SK-N-SH (cell line): ENCODE measurements at regions not wholly inside any gene's neighbourhood (a gene's known extent, or its start where the extent isn't known, plus 50 kb on each side); places are given as distances from the start of the nearest gene placed in this dataset.

Experiments used
- CTCF ChIA-PET: fragments of 300-600, 350-600 bp; formaldehyde crosslinking; extraction: SDS; loops from one replicate; lab custom pipeline; 2021; lab: Yijun Ruan, JAX
- POLR2A ChIA-PET: fragments of 350-600 bp; sonication (Branson Sonifier 250); formaldehyde crosslinking; extraction: SDS; loops from one replicate; lab custom pipeline; 2020; ENCODE audit warnings: antibody characterized with exemption, inconsistent platforms; lab: Yijun Ruan, JAX
- DNase-seq: peaks from one replicate; pipeline ENCODE4 v3.0.0; 2012
- H2AFZ ChIP-seq: fragments of 200-600 bp; sonication (generic); 2 replicates; pipeline ENCODE4 v1.8.1; 2016; ENCODE audit warnings: antibody characterized with exemption, mild to moderate bottlenecking, low read depth
- H3F3A ChIP-seq: fragments of 200-600 bp; sonication (generic); replicated peaks from 2 replicates; pipeline ENCODE3; 2016; ENCODE audit warnings: antibody characterized with exemption, mild to moderate bottlenecking; ENCODE audit not compliant: insufficient read depth
- H3K27ac ChIP-seq, 2 experiments: fragments of 200-500 bp in 1 of 2; fragments of 200-600 bp in 1 of 2; sonication (Bioruptor generic) in 1 of 2; sonication (generic), shearing (Covaris generic) in 1 of 2; 2 replicates each; pipeline versions ENCODE4 v1.5.1 to v1.6.1; 2014 to 2016; ENCODE audit warnings: low read depth in 2 of 2, inconsistent platforms in 1 of 2, low read length in 1 of 2, mild to moderate bottlenecking in 1 of 2, mixed read lengths in 1 of 2
- H3K27me3 ChIP-seq: fragments of 200-600 bp; sonication (generic), shearing (Covaris generic); 2 replicates; pipeline ENCODE4 v1.6.1; 2016; ENCODE audit warnings: mixed run types; ENCODE audit not compliant: insufficient read depth
- H3K36me3 ChIP-seq, 2 experiments: fragments of 200-500 bp in 1 of 2; fragments of 200-600 bp in 1 of 2; sonication (Bioruptor generic) in 1 of 2; sonication (generic) in 1 of 2; replicated peaks in 1 of 2; 2 replicates each; pipeline versions ENCODE3 to v1.5.1; 2014 to 2016; ENCODE audit warnings: low read length in 1 of 2, mild to moderate bottlenecking in 1 of 2; ENCODE audit not compliant: insufficient read depth in 2 of 2, control insufficient read depth in 1 of 2
- H3K4me1 ChIP-seq, 2 experiments: fragments of 200-500 bp in 1 of 2; fragments of 200-600 bp in 1 of 2; sonication (Bioruptor generic) in 1 of 2; sonication (generic), shearing (Covaris generic) in 1 of 2; 2 replicates each; pipeline versions ENCODE4 v1.5.1 to v1.6.1; 2014 to 2016; ENCODE audit warnings: low read depth in 1 of 2, low read length in 1 of 2, mixed run types in 1 of 2; ENCODE audit not compliant: insufficient read depth in 2 of 2, control insufficient read depth in 1 of 2
- H3K4me2 ChIP-seq: fragments of 200-600 bp; sonication (generic), shearing (Covaris generic); 2 replicates; pipeline ENCODE4 v1.6.1; 2017; ENCODE audit warnings: mixed run types
- H3K4me3 ChIP-seq, 2 experiments: fragments of 200-500 bp in 1 of 2; fragments of 200-600 bp in 1 of 2; sonication (Bioruptor generic) in 1 of 2; sonication (generic), shearing (Covaris generic) in 1 of 2; 2 replicates each; pipeline versions ENCODE4 v1.5.1 to v1.8.1; 2014 to 2016; ENCODE audit warnings: low read depth in 2 of 2, inconsistent platforms in 1 of 2, low read length in 1 of 2, mild to moderate bottlenecking in 1 of 2, mixed read lengths in 1 of 2, moderate library complexity in 1 of 2
- H3K79me2 ChIP-seq: fragments of 200-600 bp; sonication (generic); 2 replicates; pipeline ENCODE4 v1.8.1; 2017; ENCODE audit warnings: mild to moderate bottlenecking; ENCODE audit not compliant: insufficient read depth
- H3K9ac ChIP-seq: fragments of 200-600 bp; sonication (generic); 2 replicates; pipeline ENCODE4 v1.6.1; 2017; ENCODE audit warnings: mixed run types
- H3K9me2 ChIP-seq: fragments of 200-600 bp; sonication (generic); 2 replicates; pipeline ENCODE4 v1.6.1; 2017; ENCODE audit warnings: mixed run types
- H3K9me3 ChIP-seq: fragments of 200-600 bp; sonication (generic); 2 replicates; pipeline ENCODE4 v1.6.1; 2017; ENCODE audit warnings: mixed run types, mild to moderate bottlenecking, moderate library complexity
- H4K20me1 ChIP-seq: fragments of 200-600 bp; sonication (generic); 2 replicates; pipeline ENCODE4 v1.6.1; 2017; ENCODE audit warnings: mild to moderate bottlenecking, mixed run types; ENCODE audit not compliant: insufficient read depth
- CHD2 ChIP-seq: fragments of 150-350 bp; IDR thresholded peaks from 2 replicates; pipeline ENCODE4 v1.6.1; 2018; ENCODE audit warnings: low read length; ENCODE audit not compliant: partially characterized antibody
- ELF1 ChIP-seq: IDR thresholded peaks from 2 replicates; pipeline ENCODE4 v1.4.0; 2012
- EP300 ChIP-seq, 2 experiments: IDR thresholded peaks; 2 replicates each; pipeline versions ENCODE4 v1.4.0 to v1.6.1; 2012; ENCODE audit warnings: borderline replicate concordance in 1 of 2, low read depth in 1 of 2, low read length in 1 of 2
- EZH2phosphoT487 ChIP-seq: fragments of 200-600 bp; sonication (generic); IDR thresholded peaks from 2 replicates; pipeline ENCODE4 v1.6.1; 2017; ENCODE audit warnings: low read depth, mixed run types, mild to moderate bottlenecking, antibody characterized with exemption, moderate library complexity, borderline replicate concordance
- FOSL2 ChIP-seq: IDR thresholded peaks from 2 replicates; pipeline ENCODE4 v1.4.0; 2012; ENCODE audit warnings: low read depth, mild to moderate bottlenecking, moderate library complexity, borderline replicate concordance
- GATA2 ChIP-seq: sonication (generic); formaldehyde crosslinking; IDR thresholded peaks from 2 replicates; pipeline ENCODE4 v1.5.0; 2020; ENCODE audit warnings: mild to moderate bottlenecking, missing genetic modification reagents
- JUND ChIP-seq: IDR thresholded peaks from 2 replicates; pipeline ENCODE4 v1.4.0; 2012
- NFIC ChIP-seq: IDR thresholded peaks from 2 replicates; pipeline ENCODE4 v1.4.0; 2012; ENCODE audit warnings: borderline replicate concordance
- RXRA ChIP-seq: IDR thresholded peaks from 2 replicates; pipeline ENCODE4 v1.4.0; 2012; ENCODE audit warnings: low read depth, mild to moderate bottlenecking, borderline replicate concordance
- SIN3A ChIP-seq: IDR thresholded peaks from 2 replicates; pipeline ENCODE4 v1.6.1; 2012; ENCODE audit warnings: low read depth, mild to moderate bottlenecking, low read length, moderate library complexity, borderline replicate concordance
- SMC3 ChIP-seq: IDR thresholded peaks from 2 replicates; pipeline ENCODE4 v1.6.1; 2012; ENCODE audit warnings: low read depth, low read length, improper control_type of control experiment
- TAF1 ChIP-seq: IDR thresholded peaks from 2 replicates; pipeline ENCODE4 v1.6.1; 2012; ENCODE audit warnings: low read depth, mild to moderate bottlenecking, low read length, moderate library complexity, borderline replicate concordance
- TEAD4 ChIP-seq: IDR thresholded peaks from 2 replicates; pipeline ENCODE4 v1.4.0; 2012; ENCODE audit warnings: mild to moderate bottlenecking, borderline replicate concordance; ENCODE audit not compliant: insufficient read depth
- WGBS: methylation state at CpG from one replicate; pipeline ENCODE4 v1.1.6; 2017; ENCODE audit warnings: low lambda C conversion rate; 5-methylcytosine and 5-hydroxymethylcytosine counted together
- TF ChIP-seq, protein P1 (sequence below): IDR thresholded peaks from 2 replicates; pipeline ENCODE4 v1.4.0; 2012; ENCODE audit warnings: low read depth, borderline replicate concordance
- TF ChIP-seq, protein P2 (sequence below): IDR thresholded peaks from 2 replicates; pipeline ENCODE4 v1.4.0; 2012; ENCODE audit warnings: low read depth
- TF ChIP-seq, protein P3 (sequence below): IDR thresholded peaks from 2 replicates; pipeline ENCODE4 v1.4.0; 2012; ENCODE audit warnings: low read depth, borderline replicate concordance
- TF ChIP-seq, protein P4 (sequence below): IDR thresholded peaks from 2 replicates; pipeline ENCODE4 v1.6.1; 2012; ENCODE audit warnings: mild to moderate bottlenecking, low read depth, low read length, moderate library complexity

DNA sequence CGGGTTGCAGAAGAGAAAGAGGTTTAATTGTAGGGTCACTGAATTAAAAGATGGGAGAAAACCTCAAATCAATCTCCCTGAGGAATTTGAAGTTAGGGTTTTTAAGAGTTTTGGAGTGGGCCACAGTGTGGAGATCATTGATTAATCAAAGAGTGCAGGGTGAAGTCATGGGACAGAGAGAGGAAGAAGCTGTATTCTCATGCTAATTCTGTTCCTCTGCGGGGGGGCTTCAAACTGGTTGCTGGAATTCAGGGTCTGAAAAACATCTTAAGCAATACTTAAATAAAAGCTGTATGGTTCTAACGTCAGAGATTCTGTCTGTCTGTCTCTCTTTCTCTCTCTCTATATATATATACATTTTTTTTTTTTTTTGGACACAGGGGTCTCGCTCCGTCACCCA lies 169.8 kb upstream of the SPATS2L start:
- Histone ChIP-seq H3K27ac (no peak overlapping the region), H3K4me1 (no peaks in the 10 kb centered on the region; a peak in 1 of 4 replicates), H3K9ac (no peak overlapping the region), H3K4me2 (no peak overlapping the region), H3K36me3 (no peaks in the 10 kb centered on the region), H4K20me1 (no peaks in the 10 kb centered on the region), H3K27me3 (no peaks in the 10 kb centered on the region; the same call in 1 of the 2 replicates), H3F3A (peaks cover 3% of the 10 kb centered on the region), H3K9me2 (no peaks in the 10 kb centered on the region), H2AFZ (no peak overlapping the region), H3K4me3 (no peak overlapping the region), H3K79me2 (no peaks in the 10 kb centered on the region), H3K9me3 (no peaks in the 10 kb centered on the region)
- CTCF ChIA-PET: interaction anchor here (0.6 to 1.9 kb wide), 2 partner anchors 19 to 89 kb away, joined by 3 to 4 read pairs; no protein-coding TSS in a partner anchor
- 67% methylated on average over 5 of the region's 5 CpGs for WGBS
- TF ChIP-seq TAF1: no peak
- TF ChIP-seq, protein P1, sequence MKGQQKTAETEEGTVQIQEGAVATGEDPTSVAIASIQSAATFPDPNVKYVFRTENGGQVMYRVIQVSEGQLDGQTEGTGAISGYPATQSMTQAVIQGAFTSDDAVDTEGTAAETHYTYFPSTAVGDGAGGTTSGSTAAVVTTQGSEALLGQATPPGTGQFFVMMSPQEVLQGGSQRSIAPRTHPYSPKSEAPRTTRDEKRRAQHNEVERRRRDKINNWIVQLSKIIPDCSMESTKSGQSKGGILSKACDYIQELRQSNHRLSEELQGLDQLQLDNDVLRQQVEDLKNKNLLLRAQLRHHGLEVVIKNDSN: no peak
- TF ChIP-seq, protein P2, sequence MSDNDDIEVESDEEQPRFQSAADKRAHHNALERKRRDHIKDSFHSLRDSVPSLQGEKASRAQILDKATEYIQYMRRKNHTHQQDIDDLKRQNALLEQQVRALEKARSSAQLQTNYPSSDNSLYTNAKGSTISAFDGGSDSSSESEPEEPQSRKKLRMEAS: no peak
- no peak for TF ChIP-seq ELF1
- no peak for TF ChIP-seq FOSL2
- TF ChIP-seq, protein P3, sequence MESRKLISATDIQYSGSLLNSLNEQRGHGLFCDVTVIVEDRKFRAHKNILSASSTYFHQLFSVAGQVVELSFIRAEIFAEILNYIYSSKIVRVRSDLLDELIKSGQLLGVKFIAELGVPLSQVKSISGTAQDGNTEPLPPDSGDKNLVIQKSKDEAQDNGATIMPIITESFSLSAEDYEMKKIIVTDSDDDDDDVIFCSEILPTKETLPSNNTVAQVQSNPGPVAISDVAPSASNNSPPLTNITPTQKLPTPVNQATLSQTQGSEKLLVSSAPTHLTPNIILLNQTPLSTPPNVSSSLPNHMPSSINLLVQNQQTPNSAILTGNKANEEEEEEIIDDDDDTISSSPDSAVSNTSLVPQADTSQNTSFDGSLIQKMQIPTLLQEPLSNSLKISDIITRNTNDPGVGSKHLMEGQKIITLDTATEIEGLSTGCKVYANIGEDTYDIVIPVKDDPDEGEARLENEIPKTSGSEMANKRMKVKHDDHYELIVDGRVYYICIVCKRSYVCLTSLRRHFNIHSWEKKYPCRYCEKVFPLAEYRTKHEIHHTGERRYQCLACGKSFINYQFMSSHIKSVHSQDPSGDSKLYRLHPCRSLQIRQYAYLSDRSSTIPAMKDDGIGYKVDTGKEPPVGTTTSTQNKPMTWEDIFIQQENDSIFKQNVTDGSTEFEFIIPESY: no peak
- TF ChIP-seq EP300 (IDR thresholded peaks at IDR 0.05; ENCODE audit: borderline replicate concordance in 1 of 2, low read depth in 1 of 2, low read length in 1 of 2): no peak
- no peak for TF ChIP-seq NFIC
- no peak for TF ChIP-seq JUND
- TF ChIP-seq EZH2phosphoT487: no peak
- TF ChIP-seq TEAD4: no peak
- TF ChIP-seq RXRA: no peak
- no peak for TF ChIP-seq GATA2 (CRISPR knock-in tag)
- no peak for TF ChIP-seq CHD2
- TF ChIP-seq, protein P4, sequence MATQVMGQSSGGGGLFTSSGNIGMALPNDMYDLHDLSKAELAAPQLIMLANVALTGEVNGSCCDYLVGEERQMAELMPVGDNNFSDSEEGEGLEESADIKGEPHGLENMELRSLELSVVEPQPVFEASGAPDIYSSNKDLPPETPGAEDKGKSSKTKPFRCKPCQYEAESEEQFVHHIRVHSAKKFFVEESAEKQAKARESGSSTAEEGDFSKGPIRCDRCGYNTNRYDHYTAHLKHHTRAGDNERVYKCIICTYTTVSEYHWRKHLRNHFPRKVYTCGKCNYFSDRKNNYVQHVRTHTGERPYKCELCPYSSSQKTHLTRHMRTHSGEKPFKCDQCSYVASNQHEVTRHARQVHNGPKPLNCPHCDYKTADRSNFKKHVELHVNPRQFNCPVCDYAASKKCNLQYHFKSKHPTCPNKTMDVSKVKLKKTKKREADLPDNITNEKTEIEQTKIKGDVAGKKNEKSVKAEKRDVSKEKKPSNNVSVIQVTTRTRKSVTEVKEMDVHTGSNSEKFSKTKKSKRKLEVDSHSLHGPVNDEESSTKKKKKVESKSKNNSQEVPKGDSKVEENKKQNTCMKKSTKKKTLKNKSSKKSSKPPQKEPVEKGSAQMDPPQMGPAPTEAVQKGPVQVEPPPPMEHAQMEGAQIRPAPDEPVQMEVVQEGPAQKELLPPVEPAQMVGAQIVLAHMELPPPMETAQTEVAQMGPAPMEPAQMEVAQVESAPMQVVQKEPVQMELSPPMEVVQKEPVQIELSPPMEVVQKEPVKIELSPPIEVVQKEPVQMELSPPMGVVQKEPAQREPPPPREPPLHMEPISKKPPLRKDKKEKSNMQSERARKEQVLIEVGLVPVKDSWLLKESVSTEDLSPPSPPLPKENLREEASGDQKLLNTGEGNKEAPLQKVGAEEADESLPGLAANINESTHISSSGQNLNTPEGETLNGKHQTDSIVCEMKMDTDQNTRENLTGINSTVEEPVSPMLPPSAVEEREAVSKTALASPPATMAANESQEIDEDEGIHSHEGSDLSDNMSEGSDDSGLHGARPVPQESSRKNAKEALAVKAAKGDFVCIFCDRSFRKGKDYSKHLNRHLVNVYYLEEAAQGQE: no peak
- TF ChIP-seq SMC3: no peak
- TF ChIP-seq SIN3A: no peak
- DNase-seq: no peak
- POLR2A ChIA-PET: no interaction called here
